ENCODE measurements at regions not wholly inside any gene's neighbourhood (a gene's known extent, or its start where the extent isn't known, plus 50 kb on each side); places are given as distances from the start of the nearest gene placed in this dataset.

GRCh38 chr13:85362980-85363379, 436.2 kb downstream of the SLITRK6 start:
- Histone ChIP-seq H3K27me3 (ENCODE audit: control insufficient read depth, insufficient read depth, low read length) (no peaks in the 10 kb centered on the region), H3K4me3 (ENCODE audit: low read depth, low read length) (no peak overlapping the region), H3K4me1 (ENCODE audit: control insufficient read depth, insufficient read depth, low read length, poor library complexity, severe bottlenecking) (no peaks in the 10 kb centered on the region), H3K9me3 (ENCODE audit: control insufficient read depth in 2 of 2, low read length in 2 of 2) (peaks cover 3 to 5% of the 10 kb centered on the region in 2 experiments), H3K36me3 (ENCODE audit: control insufficient read depth, insufficient read depth, low read length) (no peaks in the 10 kb centered on the region), H3K27ac (ENCODE audit: insufficient read depth, low read length, poor library complexity, severe bottlenecking) (no peak overlapping the region)
- H3K4me1 Mint-ChIP-seq: no peaks in the 10 kb centered on the region
- no peaks in the 10 kb centered on the region for H3K27me3 Mint-ChIP-seq
- H3K9me3 Mint-ChIP-seq: peaks cover 0 to 20% (median 5%) of the 10 kb centered on the region in 7 donors
- H3K4me3 Mint-ChIP-seq: no peak overlapping the region
- ATAC-seq (ENCODE audit: low read depth in 2 of 2) (no peak), DNase-seq (no peak)
- no peak overlapping the region for H3K27ac Mint-ChIP-seq
- no peaks in the 10 kb centered on the region for H3K36me3 Mint-ChIP-seq

- Mint-ChIP-seq H3K4me1 (no peaks in the 10 kb centered on the region), H3K4me3 (no peak overlapping the region), H3K36me3 (no peaks in the 10 kb centered on the region), H3K9me3 (peaks cover 5 to 26% (median 9%) of the 10 kb centered on the region in 7 donors), H3K27ac (no peak overlapping the region), H3K27me3 (no peaks in the 10 kb centered on the region)
- no peaks in the 10 kb centered on the region for H3K4me1 ChIP-seq (ENCODE audit: control insufficient read depth, insufficient read depth, low read length, poor library complexity, severe bottlenecking)
- ATAC-seq (ENCODE audit: low read depth in 2 of 2): no peak
- H3K9me3 ChIP-seq (ENCODE audit: control insufficient read depth in 2 of 2, low read length in 2 of 2): peaks cover 0 to 2% of the 10 kb centered on the region in 2 experiments
- no peak for DNase-seq
- H3K36me3 ChIP-seq (ENCODE audit: control insufficient read depth, insufficient read depth, low read length): no peaks in the 10 kb centered on the region
- H3K27ac ChIP-seq (ENCODE audit: insufficient read depth, low read length, poor library complexity, severe bottlenecking): no peak overlapping the region
- no peak overlapping the region for H3K4me3 ChIP-seq (ENCODE audit: low read depth, low read length)
- no peaks in the 10 kb centered on the region for H3K27me3 ChIP-seq (ENCODE audit: control insufficient read depth, insufficient read depth, low read length)
Observed at GRCh38 chr13:85347251-85347650, 452.0 kb downstream of the SLITRK6 start.

DNA sequence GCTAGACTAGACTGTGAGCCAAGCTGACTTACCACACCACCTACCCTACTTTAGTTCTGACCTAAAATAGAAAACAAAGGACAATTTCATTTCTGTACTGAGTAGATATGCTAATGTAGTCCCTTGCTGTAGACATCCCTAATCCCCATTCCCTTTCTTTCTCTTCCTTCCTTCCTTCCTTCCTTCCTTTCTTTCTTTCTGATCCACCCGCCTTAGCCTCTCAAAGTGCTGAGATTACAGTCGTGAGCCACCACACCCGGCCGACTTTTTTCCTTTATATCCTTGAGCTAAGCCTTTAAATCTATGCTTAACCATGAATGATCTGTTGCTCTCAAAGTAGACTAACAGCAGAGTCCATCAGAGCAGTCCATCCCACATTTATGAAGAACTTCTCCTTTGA, 465.0 kb downstream of the SLITRK6 start:
- Histone ChIP-seq H3K27me3 (ENCODE audit: control insufficient read depth, insufficient read depth, low read length) (no peaks in the 10 kb centered on the region), H3K36me3 (ENCODE audit: control insufficient read depth, insufficient read depth, low read length) (no peaks in the 10 kb centered on the region), H3K9me3 (ENCODE audit: control insufficient read depth in 2 of 2, low read length in 2 of 2) (no peaks in the 10 kb centered on the region), H3K27ac (ENCODE audit: insufficient read depth, low read length, poor library complexity, severe bottlenecking) (no peak overlapping the region), H3K4me1 (ENCODE audit: control insufficient read depth, insufficient read depth, low read length, poor library complexity, severe bottlenecking) (no peaks in the 10 kb centered on the region), H3K4me3 (ENCODE audit: low read depth, low read length) (no peak overlapping the region)
- no peak for DNase-seq
- Mint-ChIP-seq H3K27me3 (no peaks in the 10 kb centered on the region), H3K9me3 (peaks cover 0 to 22% (median 4%) of the 10 kb centered on the region in 7 donors), H3K36me3 (no peaks in the 10 kb centered on the region), H3K27ac (no peak overlapping the region), H3K4me3 (no peak overlapping the region), H3K4me1 (no peaks in the 10 kb centered on the region)
- ATAC-seq (ENCODE audit: low read depth in 2 of 2): no peak

DNA sequence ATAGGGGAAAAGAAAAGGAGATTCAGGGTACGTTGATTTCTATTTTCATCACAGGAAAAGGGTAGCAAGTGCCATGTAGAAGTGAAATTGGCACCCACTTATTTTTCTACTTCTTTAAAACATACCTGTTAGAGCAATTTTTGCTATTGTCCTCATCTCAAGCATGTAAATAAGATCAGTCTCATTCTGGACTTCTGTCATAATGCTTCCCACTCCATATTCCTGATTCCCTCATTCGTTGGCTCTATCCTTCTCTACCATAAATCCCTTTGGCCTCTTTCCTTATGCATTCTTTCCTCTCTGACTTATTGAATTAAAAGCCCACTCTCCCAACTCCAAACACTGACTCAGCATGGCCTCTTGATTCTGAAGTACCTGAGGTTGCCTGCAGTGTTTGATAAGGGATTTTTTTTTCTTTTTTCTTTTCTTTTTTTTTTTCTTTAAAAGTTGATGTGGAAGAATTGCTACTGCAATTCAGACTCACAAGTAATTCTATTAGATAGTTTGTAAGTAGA, 465.7 kb downstream of the SLITRK6 start:
- ATAC-seq (ENCODE audit: low read depth in 2 of 2): no peak
- no peak for DNase-seq
- no peaks in the 10 kb centered on the region for H3K9me3 ChIP-seq (ENCODE audit: control insufficient read depth in 2 of 2, low read length in 2 of 2)
- H3K27ac ChIP-seq (ENCODE audit: insufficient read depth, low read length, poor library complexity, severe bottlenecking): no peak overlapping the region
- Mint-ChIP-seq H3K4me3 (no peak overlapping the region), H3K27ac (no peak overlapping the region), H3K27me3 (no peaks in the 10 kb centered on the region), H3K36me3 (no peaks in the 10 kb centered on the region), H3K9me3 (peaks cover 0 to 19% (median 4%) of the 10 kb centered on the region in 7 donors), H3K4me1 (no peaks in the 10 kb centered on the region)
- no peak overlapping the region for H3K4me3 ChIP-seq (ENCODE audit: low read depth, low read length)
- H3K36me3 ChIP-seq (ENCODE audit: control insufficient read depth, insufficient read depth, low read length): no peaks in the 10 kb centered on the region
- H3K4me1 ChIP-seq (ENCODE audit: control insufficient read depth, insufficient read depth, low read length, poor library complexity, severe bottlenecking): no peaks in the 10 kb centered on the region
- no peaks in the 10 kb centered on the region for H3K27me3 ChIP-seq (ENCODE audit: control insufficient read depth, insufficient read depth, low read length)

- no peaks in the 10 kb centered on the region for H3K27me3 Mint-ChIP-seq
- no peaks in the 10 kb centered on the region for H3K36me3 Mint-ChIP-seq
- ATAC-seq (ENCODE audit: low read depth in 2 of 2) (no peak), DNase-seq (no peak)
- H3K9me3 Mint-ChIP-seq: peaks cover 0 to 19% (median 4%) of the 10 kb centered on the region in 7 donors
- Histone ChIP-seq H3K4me3 (ENCODE audit: low read depth, low read length) (no peak overlapping the region), H3K27ac (ENCODE audit: insufficient read depth, low read length, poor library complexity, severe bottlenecking) (no peak overlapping the region), H3K27me3 (ENCODE audit: control insufficient read depth, insufficient read depth, low read length) (no peaks in the 10 kb centered on the region), H3K9me3 (ENCODE audit: control insufficient read depth in 2 of 2, low read length in 2 of 2) (no peaks in the 10 kb centered on the region), H3K36me3 (ENCODE audit: control insufficient read depth, insufficient read depth, low read length) (no peaks in the 10 kb centered on the region), H3K4me1 (ENCODE audit: control insufficient read depth, insufficient read depth, low read length, poor library complexity, severe bottlenecking) (no peaks in the 10 kb centered on the region)
- no peak overlapping the region for H3K4me3 Mint-ChIP-seq
- H3K27ac Mint-ChIP-seq: no peak overlapping the region
- H3K4me1 Mint-ChIP-seq: no peaks in the 10 kb centered on the region
Observed at GRCh38 chr13:85332615-85333014, 466.6 kb downstream of the SLITRK6 start.

GRCh38 chr13:85321734-85322133, 477.5 kb downstream of the SLITRK6 start:
- Mint-ChIP-seq H3K9me3 (peaks cover 0 to 8% (median 0%) of the 10 kb centered on the region in 7 donors), H3K27ac (no peak overlapping the region), H3K36me3 (no peaks in the 10 kb centered on the region), H3K27me3 (no peaks in the 10 kb centered on the region), H3K4me3 (no peak overlapping the region), H3K4me1 (no peaks in the 10 kb centered on the region)
- no peak for ATAC-seq (ENCODE audit: low read depth in 2 of 2)
- H3K9me3 ChIP-seq (ENCODE audit: control insufficient read depth in 2 of 2, low read length in 2 of 2): no peaks in the 10 kb centered on the region
- no peak overlapping the region for H3K4me3 ChIP-seq (ENCODE audit: low read depth, low read length)
- no peaks in the 10 kb centered on the region for H3K27me3 ChIP-seq (ENCODE audit: control insufficient read depth, insufficient read depth, low read length)
- no peaks in the 10 kb centered on the region for H3K4me1 ChIP-seq (ENCODE audit: control insufficient read depth, insufficient read depth, low read length, poor library complexity, severe bottlenecking)
- DNase-seq: no peak
- H3K27ac ChIP-seq (ENCODE audit: insufficient read depth, low read length, poor library complexity, severe bottlenecking): no peak overlapping the region
- no peaks in the 10 kb centered on the region for H3K36me3 ChIP-seq (ENCODE audit: control insufficient read depth, insufficient read depth, low read length)

GRCh38 chr13:85317781-85318180, 481.4 kb downstream of the SLITRK6 start:
- no peaks in the 10 kb centered on the region for H3K4me1 Mint-ChIP-seq
- no peaks in the 10 kb centered on the region for H3K36me3 Mint-ChIP-seq
- no peak overlapping the region for H3K4me3 Mint-ChIP-seq
- H3K36me3 ChIP-seq (ENCODE audit: control insufficient read depth, insufficient read depth, low read length): no peaks in the 10 kb centered on the region
- no peaks in the 10 kb centered on the region for H3K27me3 Mint-ChIP-seq
- ATAC-seq (ENCODE audit: low read depth in 2 of 2) (no peak), DNase-seq (no peak)
- H3K9me3 Mint-ChIP-seq: peaks cover 0 to 11% (median 6%) of the 10 kb centered on the region in 7 donors
- H3K9me3 ChIP-seq (ENCODE audit: control insufficient read depth in 2 of 2, low read length in 2 of 2): no peaks in the 10 kb centered on the region
- H3K4me1 ChIP-seq (ENCODE audit: control insufficient read depth, insufficient read depth, low read length, poor library complexity, severe bottlenecking): no peaks in the 10 kb centered on the region
- H3K4me3 ChIP-seq (ENCODE audit: low read depth, low read length): no peak overlapping the region
- no peak overlapping the region for H3K27ac ChIP-seq (ENCODE audit: insufficient read depth, low read length, poor library complexity, severe bottlenecking)
- H3K27me3 ChIP-seq (ENCODE audit: control insufficient read depth, insufficient read depth, low read length): no peaks in the 10 kb centered on the region
- no peak overlapping the region for H3K27ac Mint-ChIP-seq

DNA sequence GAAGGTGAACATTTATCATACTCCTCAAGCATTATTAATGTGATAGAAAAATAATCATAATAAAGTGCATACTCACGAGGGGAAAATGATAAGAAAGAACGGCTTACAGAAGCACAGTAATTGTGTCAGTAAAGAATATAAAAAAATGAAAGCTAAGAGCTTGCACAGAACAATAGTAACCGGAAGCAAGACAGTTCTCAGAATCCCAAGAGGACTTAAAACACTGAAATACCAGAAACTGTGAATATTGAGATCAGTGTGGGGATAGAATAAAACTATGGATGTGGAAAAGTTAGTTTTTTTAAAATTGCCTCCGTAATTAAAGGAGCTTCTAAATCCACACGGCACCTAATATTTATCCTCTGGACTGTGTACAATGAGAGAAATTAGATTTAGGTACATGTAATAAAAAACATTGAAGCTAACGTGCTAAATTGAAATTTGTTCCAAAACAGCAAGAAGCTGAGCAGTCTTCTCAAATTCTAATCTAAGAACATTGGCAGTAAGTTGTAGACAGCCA, 482.7 kb downstream of the SLITRK6 start:
- ATAC-seq (ENCODE audit: low read depth in 2 of 2): no peak
- no peaks in the 10 kb centered on the region for H3K27me3 Mint-ChIP-seq
- H3K9me3 ChIP-seq (ENCODE audit: control insufficient read depth in 2 of 2, low read length in 2 of 2): no peaks in the 10 kb centered on the region

More for the DNA sequence above, 482.7 kb downstream of the SLITRK6 start:
- no peak overlapping the region for H3K27ac ChIP-seq (ENCODE audit: insufficient read depth, low read length, poor library complexity, severe bottlenecking)
- Mint-ChIP-seq H3K9me3 (peaks cover 0 to 11% (median 6%) of the 10 kb centered on the region in 7 donors), H3K4me1 (no peaks in the 10 kb centered on the region), H3K36me3 (no peaks in the 10 kb centered on the region), H3K27ac (no peak overlapping the region), H3K4me3 (no peak overlapping the region)
- H3K4me3 ChIP-seq (ENCODE audit: low read depth, low read length): no peak overlapping the region
- no peaks in the 10 kb centered on the region for H3K4me1 ChIP-seq (ENCODE audit: control insufficient read depth, insufficient read depth, low read length, poor library complexity, severe bottlenecking)
- no peaks in the 10 kb centered on the region for H3K27me3 ChIP-seq (ENCODE audit: control insufficient read depth, insufficient read depth, low read length)
- DNase-seq: no peak
- H3K36me3 ChIP-seq (ENCODE audit: control insufficient read depth, insufficient read depth, low read length): no peaks in the 10 kb centered on the region
